Hematopoietic multipotent progenitor cell treated with erythropoietin and hydrocortisone succinate and interleukin-3 and kit ligand, for 8 days (in vitro differentiated cells): ENCODE measurements at regions not wholly inside any gene's neighbourhood (a gene's known extent, or its start where the extent isn't known, plus 50 kb on each side); places are given as distances from the start of the nearest gene placed in this dataset.
A peak's percentile ranks its signal among the peaks of the same experiment; 100 is the strongest.

Experiments
- DNase-seq: peaks from one replicate; pipeline ENCODE4 v3.0.0-alpha.2; 2015

GRCh38 chr3:194219826-194220410 is 84.0 kb downstream of the HES1 start:
- DNase-seq: no peak

- DNase-seq: no peak
These were observed 85.0 kb downstream of the HES1 start for GRCh38 chr3:194220901-194221326.

- no peak for DNase-seq
These were observed 85.4 kb downstream of the HES1 start for GRCh38 chr3:194221336-194221735.

- DNase-seq: no peak
These were observed 88.0 kb downstream of the HES1 start for GRCh38 chr3:194223951-194224350.

GRCh38 chr3:194224471-194225417 is 88.8 kb downstream of the HES1 start:
- DNase-seq: peak; percentile 67

- DNase-seq: no peak
These were observed 89.5 kb downstream of the HES1 start for GRCh38 chr3:194225418-194225812.

GRCh38 chr3:194225988-194226663 is 90.2 kb downstream of the HES1 start:
- DNase-seq: no peak

GRCh38 chr3:194231929-194232832 is 96.2 kb downstream of the HES1 start:
- DNase-seq: no peak

- DNase-seq: no peak
These were observed 97.2 kb downstream of the HES1 start for GRCh38 chr3:194233150-194233549.

GRCh38 chr3:194235160-194235559 is 99.2 kb downstream of the HES1 start:
- DNase-seq: no peak

- DNase-seq: no peak
These were observed 101.2 kb downstream of the HES1 start for GRCh38 chr3:194237110-194237509.

- DNase-seq: no peak
These were observed 104.8 kb downstream of the HES1 start for GRCh38 chr3:194240766-194241165.

GRCh38 chr3:194243172-194243837 is 107.4 kb downstream of the HES1 start:
- no peak for DNase-seq

GRCh38 chr3:194244167-194244566 is 107.0 kb downstream of the CPN2 start:
- no peak for DNase-seq

GRCh38 chr3:194245474-194245873 is 105.7 kb downstream of the CPN2 start:
- no peak for DNase-seq

- DNase-seq: no peak
These were observed 105.1 kb downstream of the CPN2 start for GRCh38 chr3:194245975-194246561.

- DNase-seq: no peak
These were observed 104.3 kb downstream of the CPN2 start for GRCh38 chr3:194246709-194247349.

GRCh38 chr3:194247350-194247740 is 103.8 kb downstream of the CPN2 start:
- no peak for DNase-seq

- DNase-seq: no peak
These were observed 101.6 kb downstream of the CPN2 start for GRCh38 chr3:194249323-194250097.
